K562 (cell line): ENCODE measurements at regions not wholly inside any gene's neighbourhood (a gene's known extent, or its start where the extent isn't known, plus 50 kb on each side); places are given as distances from the start of the nearest gene placed in this dataset.

Experiments used
- ATAC-seq: fragments of 200-7000 bp; cut with Tn5 transposase; 3 replicates; pipeline ENCODE4 v1.9.1; 2020; ENCODE audit warnings: moderate library complexity
- BruUV-seq: library from RNA; stranded (reverse); fragments of 400-500 nt; replicated peaks from 2 replicates; lab custom pipeline; 2021; lab: Mats Ljungman, UMichigan
- CTCF ChIA-PET: fragments of 300-600 bp; formaldehyde crosslinking; extraction: SDS; loops from one replicate; lab custom pipeline; 2021; ENCODE audit warnings: low intra/inter-chr PET ratio; lab: Yijun Ruan, JAX
- POLR2A ChIA-PET: fragments of 300-600, 350-650 bp; sonication (Branson Sonifier 250); formaldehyde crosslinking; extraction: SDS; loops from one replicate; lab custom pipeline; 2021; ENCODE audit warnings: antibody characterized with exemption, inconsistent platforms; lab: Yijun Ruan, JAX
- DNase-seq, 4 experiments: peaks; one replicate each; pipeline versions ENCODE4 v3.0.0 to v3.0.0-alpha.2; 2011 to 2018; ENCODE audit warnings: low spot score in 3 of 4, mixed read lengths in 3 of 4; ENCODE audit errors: extremely low read depth in 1 of 4
- FAIRE-seq: peaks from 2 replicates; lab custom pipeline; 2011; peaks lifted over from hg19 to GRCh38; lab: Jason Lieb, UNC
- H2AFZ ChIP-seq: 2 replicates; pipeline ENCODE4 v1.6.0; 2011; ENCODE audit warnings: low read depth, low read length, control low read depth, inconsistent platforms
- H3K27ac ChIP-seq: fragments of 200-600 bp; 3 replicates; pipeline ENCODE4 v1.8.0; 2011; ENCODE audit warnings: low read depth, mild to moderate bottlenecking, control low read depth, inconsistent platforms, low read length, moderate library complexity, mixed read lengths; ENCODE audit errors: extremely low read depth
- H3K27me3 ChIP-seq, 2 experiments: fragments of 300-600 bp in 1 of 2; 2 replicates in 1 of 2; 3 replicates in 1 of 2; pipeline versions ENCODE4 v1.6.0 to v1.8.0; 2011; ENCODE audit warnings: inconsistent platforms in 2 of 2, low read length in 2 of 2, mild to moderate bottlenecking in 1 of 2, mixed read lengths in 1 of 2, moderate library complexity in 1 of 2; ENCODE audit not compliant: control insufficient read depth in 2 of 2, insufficient read depth in 2 of 2
- H3K36me3 ChIP-seq: fragments of 300-600 bp; 3 replicates; pipeline ENCODE4 v1.8.0; 2011; ENCODE audit warnings: mild to moderate bottlenecking, low read length, inconsistent platforms; ENCODE audit not compliant: control insufficient read depth, insufficient read depth
- H3K4me1 ChIP-seq, 2 experiments: fragments of 200-600 bp in 1 of 2; replicated peaks in 1 of 2; 2 replicates in 1 of 2; 3 replicates in 1 of 2; pipeline versions ENCODE4 v1.5.1 to v1.8.0; 2011; ENCODE audit warnings: inconsistent platforms in 2 of 2, low read length in 2 of 2, mild to moderate bottlenecking in 1 of 2, mixed read lengths in 1 of 2, moderate library complexity in 1 of 2; ENCODE audit not compliant: control insufficient read depth in 2 of 2, insufficient read depth in 2 of 2
- H3K4me2 ChIP-seq: 2 replicates; pipeline ENCODE4 v1.6.1; 2011; ENCODE audit warnings: low read length, control low read depth, inconsistent platforms, mixed read lengths; ENCODE audit not compliant: insufficient read depth
- H3K4me3 ChIP-seq: fragments of 200-600 bp; sonication (generic), shearing (Covaris generic); 2 replicates; pipeline ENCODE4 v1.5.1; 2016; ENCODE audit warnings: control low read depth, inconsistent platforms
- H3K79me2 ChIP-seq: fragments of 200-600 bp; 3 replicates; pipeline ENCODE4 v1.8.0; 2011; ENCODE audit warnings: low read length, inconsistent platforms; ENCODE audit not compliant: control insufficient read depth, insufficient read depth
- H3K9ac ChIP-seq, 2 experiments: 2 replicates each; pipeline versions ENCODE4 v1.6.0 to v1.6.1; 2011; ENCODE audit warnings: low read depth in 2 of 2, low read length in 2 of 2, control low read depth in 1 of 2, inconsistent platforms in 1 of 2, mild to moderate bottlenecking in 1 of 2, mixed read lengths in 1 of 2; ENCODE audit not compliant: insufficient read depth in 1 of 2
- H3K9me1 ChIP-seq: one replicate; pipeline ENCODE4 v1.6.0; 2011; ENCODE audit warnings: inconsistent platforms, mild to moderate bottlenecking, low read length, moderate library complexity; ENCODE audit not compliant: control insufficient read depth, insufficient read depth
- H3K9me3 ChIP-seq: replicated peaks from 2 replicates; pipeline ENCODE4 v1.5.1; 2011; ENCODE audit warnings: low read depth, low read length, inconsistent platforms; ENCODE audit not compliant: control insufficient read depth, insufficient read depth
- H4K20me1 ChIP-seq: replicated peaks from 2 replicates; pipeline ENCODE4 v1.6.1; 2011; ENCODE audit warnings: low read length, inconsistent platforms, mixed read lengths; ENCODE audit not compliant: control insufficient read depth, insufficient read depth
- CBX2 ChIP-seq: fragments of 200-600 bp; sonication (generic); IDR thresholded peaks from one replicate; pipeline ENCODE4 v1.6.1; 2012; ENCODE audit warnings: mild to moderate bottlenecking, low read length, inconsistent platforms; ENCODE audit not compliant: insufficient read depth, poor library complexity, severe bottlenecking
- EP400 ChIP-seq: fragments of 450-650 bp; IDR thresholded peaks from 2 replicates; pipeline ENCODE4 v1.6.1; 2017; ENCODE audit warnings: antibody characterized with exemption, mild to moderate bottlenecking, moderate library complexity
- LCOR ChIP-seq: sonication (generic); formaldehyde crosslinking; IDR thresholded peaks from 2 replicates; pipeline ENCODE4 v1.8.0; 2022; ENCODE audit warnings: mild to moderate bottlenecking, missing genetic modification reagents
- MCM2 ChIP-seq: fragments of 450-650 bp; IDR thresholded peaks from 2 replicates; pipeline ENCODE4 v1.6.1; 2017; ENCODE audit warnings: low read depth, mild to moderate bottlenecking
- NCOA2 ChIP-seq, 2 experiments: fragments of 450-650 bp; IDR thresholded peaks; 2 replicates each; pipeline ENCODE4 v1.6.1; 2018; ENCODE audit warnings: mild to moderate bottlenecking in 2 of 2, moderate library complexity in 1 of 2; ENCODE audit not compliant: partially characterized antibody in 2 of 2
- POLR2G ChIP-seq: fragments of 200-400 bp; formaldehyde crosslinking; IDR thresholded peaks from 2 replicates; pipeline ENCODE4 v1.6.1; 2017; ENCODE audit warnings: low read depth, mild to moderate bottlenecking, antibody characterized with exemption, low read length, moderate library complexity
- SRF ChIP-seq, 2 experiments: fragments of 250-450, 450-650 bp in 1 of 2; sonication (Bioruptor Pico) in 1 of 2; sonication (generic) in 1 of 2; formaldehyde crosslinking; IDR thresholded peaks; 2 replicates each; pipeline versions ENCODE4 v1.5.0 to v1.5.1; 2020 to 2022; ENCODE audit warnings: mild to moderate bottlenecking in 1 of 2, missing genetic modification reagents in 1 of 2
- ZC3H4 ChIP-seq: sonication (generic); formaldehyde crosslinking; IDR thresholded peaks from 2 replicates; pipeline ENCODE4 v1.9.0; 2021; ENCODE audit warnings: missing genetic modification reagents, borderline replicate concordance
- ZNF174 ChIP-seq: fragments of 250-450 bp; sonication (Bioruptor Pico); IDR thresholded peaks from 2 replicates; pipeline ENCODE4 v1.4.0; 2020; ENCODE audit warnings: mild to moderate bottlenecking
- ZNF3 ChIP-seq: fragments of 250-450 bp; sonication (Bioruptor Pico); IDR thresholded peaks from 2 replicates; pipeline ENCODE4 v1.5.0; 2021; ENCODE audit warnings: mild to moderate bottlenecking, moderate library complexity
- ZSCAN29 ChIP-seq: fragments of 450-650 bp; IDR thresholded peaks from 2 replicates; pipeline ENCODE4 v1.6.1; 2017
- WGBS: fragments of 100-300 bp; shearing (Covaris generic); methylation state at CpG from one replicate; pipeline ENCODE4 v1.1.6; 2016; ENCODE audit warnings: low coverage, mixed read lengths; ENCODE audit not compliant: insufficient coverage; ENCODE audit errors: missing lambda C conversion rate; 5-methylcytosine and 5-hydroxymethylcytosine counted together
- in situ Hi-C: fragments of 300-500 bp; cut with MboI; formaldehyde crosslinking; loops from 4 replicates; pipeline ENCODE4 v1.15.0; 2018; ENCODE audit warnings: inconsistent platforms, mixed read lengths
- intact Hi-C: fragments of 100-400 bp; cut with micrococcal nuclease; formaldehyde crosslinking; loops from 2 replicates; pipeline ENCODE4 v1.14.2; 2022
- TF ChIP-seq, protein P1 (sequence below): sonication (generic); formaldehyde crosslinking; IDR thresholded peaks from 2 replicates; pipeline ENCODE4 v1.8.0; 2022; ENCODE audit warnings: mild to moderate bottlenecking, missing genetic modification reagents
- TF ChIP-seq, protein P2 (sequence below): sonication (generic); formaldehyde crosslinking; IDR thresholded peaks from 2 replicates; pipeline ENCODE4 v1.8.0; 2022; ENCODE audit warnings: mild to moderate bottlenecking, missing genetic modification reagents
- TF ChIP-seq, protein P3 (sequence below): fragments of 250-450 bp; sonication (Bioruptor Pico); IDR thresholded peaks from 2 replicates; pipeline ENCODE4 v1.4.0; 2020; ENCODE audit warnings: mild to moderate bottlenecking, moderate library complexity, borderline replicate concordance
- TF ChIP-seq, protein P4 (sequence below): fragments of 250-450 bp; sonication (Bioruptor Pico); IDR thresholded peaks from 2 replicates; pipeline ENCODE4 v1.5.0; 2021; ENCODE audit warnings: mild to moderate bottlenecking, borderline replicate concordance

DNA sequence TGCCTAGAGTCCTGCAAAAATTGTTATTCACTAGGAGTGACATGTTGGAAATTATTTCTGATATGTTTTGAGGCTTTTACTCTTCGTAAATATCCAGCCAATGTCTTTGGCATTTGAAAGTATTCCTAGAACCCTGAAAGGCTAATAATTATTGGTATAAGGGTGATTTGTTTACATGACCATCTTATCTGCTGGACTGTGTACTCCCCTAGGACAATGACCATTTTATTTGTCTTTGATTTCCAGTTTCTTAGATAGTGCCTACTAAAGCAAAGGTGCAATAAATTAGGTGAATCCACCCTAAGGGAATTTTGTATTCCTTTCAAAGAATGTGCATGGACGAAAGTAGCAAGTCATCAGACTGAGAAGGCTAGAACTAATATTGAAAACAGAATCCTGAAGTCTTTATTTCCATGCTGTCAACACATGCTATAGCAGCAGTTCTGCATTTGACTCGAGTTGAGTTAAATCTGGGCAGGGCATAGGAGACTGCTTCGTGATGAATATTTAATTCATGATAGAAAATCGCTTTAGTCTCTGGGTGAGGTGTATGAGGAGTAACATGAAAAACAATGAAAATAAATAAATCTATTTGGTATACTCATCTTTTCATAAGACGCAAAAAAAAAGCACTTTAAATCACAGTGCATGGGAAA lies 235.7 kb downstream of the GPD2 start:
- ATAC-seq (no peak), DNase-seq (no peak), FAIRE-seq (no peak)
- Histone ChIP-seq H3K79me2 (no peaks in the 10 kb centered on the region), H3K4me1 (peaks cover 0 to 6% of the 10 kb centered on the region in 2 experiments; a peak in 2 of 5 replicates), H3K9me1 (no peaks in the 10 kb centered on the region), H3K27ac (no peak overlapping the region), H3K9me3 (no peaks in the 10 kb centered on the region), H4K20me1 (no peaks in the 10 kb centered on the region), H2AFZ (no peak overlapping the region), H3K9ac (no peak overlapping the region), H3K36me3 (no peaks in the 10 kb centered on the region), H3K4me2 (no peak overlapping the region), H3K27me3 (no peaks in the 10 kb centered on the region), H3K4me3 (no peak overlapping the region)
- in situ Hi-C loops, result no loop called here
- POLR2A ChIA-PET, result no interaction called here
- 39% methylated on average over 6 of the region's 6 CpGs for WGBS
- no TSS peak for BruUV-seq
- CTCF ChIA-PET, result no interaction called here
- intact Hi-C loops, result no loop called here
- TF ChIP-seq POLR2G (no peak), ZNF3 (CRISPR knock-in tag) (no peak), CBX2 (no peak), ZC3H4 (CRISPR knock-in tag) (no peak), NCOA2 (IDR thresholded peaks at IDR 0.05; ENCODE audit: partially characterized antibody in 2 of 2) (no peak), ZSCAN29 (no peak), MCM2 (no peak), EP400 (no peak), SRF (CRISPR knock-in tag; IDR thresholded peaks at IDR 0.05) (no peak), LCOR (CRISPR knock-in tag) (no peak), ZNF174 (CRISPR knock-in tag) (no peak)
- TF ChIP-seq, protein P1, sequence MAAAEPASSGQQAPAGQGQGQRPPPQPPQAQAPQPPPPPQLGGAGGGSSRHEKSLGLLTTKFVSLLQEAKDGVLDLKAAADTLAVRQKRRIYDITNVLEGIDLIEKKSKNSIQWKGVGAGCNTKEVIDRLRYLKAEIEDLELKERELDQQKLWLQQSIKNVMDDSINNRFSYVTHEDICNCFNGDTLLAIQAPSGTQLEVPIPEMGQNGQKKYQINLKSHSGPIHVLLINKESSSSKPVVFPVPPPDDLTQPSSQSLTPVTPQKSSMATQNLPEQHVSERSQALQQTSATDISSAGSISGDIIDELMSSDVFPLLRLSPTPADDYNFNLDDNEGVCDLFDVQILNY (CRISPR knock-in tag), result no peak
- TF ChIP-seq, protein P2, sequence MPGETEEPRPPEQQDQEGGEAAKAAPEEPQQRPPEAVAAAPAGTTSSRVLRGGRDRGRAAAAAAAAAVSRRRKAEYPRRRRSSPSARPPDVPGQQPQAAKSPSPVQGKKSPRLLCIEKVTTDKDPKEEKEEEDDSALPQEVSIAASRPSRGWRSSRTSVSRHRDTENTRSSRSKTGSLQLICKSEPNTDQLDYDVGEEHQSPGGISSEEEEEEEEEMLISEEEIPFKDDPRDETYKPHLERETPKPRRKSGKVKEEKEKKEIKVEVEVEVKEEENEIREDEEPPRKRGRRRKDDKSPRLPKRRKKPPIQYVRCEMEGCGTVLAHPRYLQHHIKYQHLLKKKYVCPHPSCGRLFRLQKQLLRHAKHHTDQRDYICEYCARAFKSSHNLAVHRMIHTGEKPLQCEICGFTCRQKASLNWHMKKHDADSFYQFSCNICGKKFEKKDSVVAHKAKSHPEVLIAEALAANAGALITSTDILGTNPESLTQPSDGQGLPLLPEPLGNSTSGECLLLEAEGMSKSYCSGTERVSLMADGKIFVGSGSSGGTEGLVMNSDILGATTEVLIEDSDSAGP, result no peak
- TF ChIP-seq, protein P3, sequence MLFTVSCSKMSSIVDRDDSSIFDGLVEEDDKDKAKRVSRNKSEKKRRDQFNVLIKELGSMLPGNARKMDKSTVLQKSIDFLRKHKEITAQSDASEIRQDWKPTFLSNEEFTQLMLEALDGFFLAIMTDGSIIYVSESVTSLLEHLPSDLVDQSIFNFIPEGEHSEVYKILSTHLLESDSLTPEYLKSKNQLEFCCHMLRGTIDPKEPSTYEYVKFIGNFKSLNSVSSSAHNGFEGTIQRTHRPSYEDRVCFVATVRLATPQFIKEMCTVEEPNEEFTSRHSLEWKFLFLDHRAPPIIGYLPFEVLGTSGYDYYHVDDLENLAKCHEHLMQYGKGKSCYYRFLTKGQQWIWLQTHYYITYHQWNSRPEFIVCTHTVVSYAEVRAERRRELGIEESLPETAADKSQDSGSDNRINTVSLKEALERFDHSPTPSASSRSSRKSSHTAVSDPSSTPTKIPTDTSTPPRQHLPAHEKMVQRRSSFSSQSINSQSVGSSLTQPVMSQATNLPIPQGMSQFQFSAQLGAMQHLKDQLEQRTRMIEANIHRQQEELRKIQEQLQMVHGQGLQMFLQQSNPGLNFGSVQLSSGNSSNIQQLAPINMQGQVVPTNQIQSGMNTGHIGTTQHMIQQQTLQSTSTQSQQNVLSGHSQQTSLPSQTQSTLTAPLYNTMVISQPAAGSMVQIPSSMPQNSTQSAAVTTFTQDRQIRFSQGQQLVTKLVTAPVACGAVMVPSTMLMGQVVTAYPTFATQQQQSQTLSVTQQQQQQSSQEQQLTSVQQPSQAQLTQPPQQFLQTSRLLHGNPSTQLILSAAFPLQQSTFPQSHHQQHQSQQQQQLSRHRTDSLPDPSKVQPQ (CRISPR knock-in tag), result no peak
- TF ChIP-seq, protein P4, sequence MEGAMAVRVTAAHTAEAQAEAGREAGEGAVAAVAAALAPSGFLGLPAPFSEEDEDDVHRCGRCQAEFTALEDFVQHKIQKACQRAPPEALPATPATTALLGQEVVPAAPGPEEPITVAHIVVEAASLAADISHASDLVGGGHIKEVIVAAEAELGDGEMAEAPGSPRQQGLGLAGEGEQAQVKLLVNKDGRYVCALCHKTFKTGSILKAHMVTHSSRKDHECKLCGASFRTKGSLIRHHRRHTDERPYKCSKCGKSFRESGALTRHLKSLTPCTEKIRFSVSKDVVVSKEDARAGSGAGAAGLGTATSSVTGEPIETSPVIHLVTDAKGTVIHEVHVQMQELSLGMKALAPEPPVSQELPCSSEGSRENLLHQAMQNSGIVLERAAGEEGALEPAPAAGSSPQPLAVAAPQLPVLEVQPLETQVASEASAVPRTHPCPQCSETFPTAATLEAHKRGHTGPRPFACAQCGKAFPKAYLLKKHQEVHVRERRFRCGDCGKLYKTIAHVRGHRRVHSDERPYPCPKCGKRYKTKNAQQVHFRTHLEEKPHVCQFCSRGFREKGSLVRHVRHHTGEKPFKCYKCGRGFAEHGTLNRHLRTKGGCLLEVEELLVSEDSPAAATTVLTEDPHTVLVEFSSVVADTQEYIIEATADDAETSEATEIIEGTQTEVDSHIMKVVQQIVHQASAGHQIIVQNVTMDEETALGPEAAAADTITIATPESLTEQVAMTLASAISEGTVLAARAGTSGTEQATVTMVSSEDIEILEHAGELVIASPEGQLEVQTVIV, result no peak
